ENCODE measurements at regions not wholly inside any gene's neighbourhood (a gene's known extent, or its start where the extent isn't known, plus 50 kb on each side); places are given as distances from the start of the nearest gene placed in this dataset.

DNA sequence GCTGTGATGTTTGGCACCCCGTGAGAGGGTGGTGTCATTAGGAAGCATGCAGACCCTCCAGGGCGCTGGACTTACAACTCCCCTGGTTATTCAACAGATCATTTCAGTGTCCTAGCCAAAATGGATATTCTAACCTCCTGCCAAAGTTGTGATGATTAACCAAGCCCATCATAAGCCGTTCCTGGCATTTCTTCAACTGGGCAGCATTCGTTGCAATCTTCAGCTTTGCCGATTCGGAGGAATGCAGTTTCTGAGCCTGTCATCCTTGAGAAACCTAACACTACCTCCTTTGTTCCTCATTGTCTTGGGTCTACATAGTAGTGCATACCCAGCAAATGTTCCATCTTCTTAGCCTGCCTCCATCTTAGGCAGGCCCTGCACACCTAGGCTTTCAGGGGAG is 79.2 kb upstream of the MAP3K4 start:
- no peak for TF ChIP-seq POLR2AphosphoS5 (IDR thresholded peaks at IDR 0.05)
- TF ChIP-seq POLR2A (IDR thresholded peaks at IDR 0.05): no peak

Data from suprapubic skin (tissue), 4 donors.